Epithelial cell of esophagus (primary cell): ENCODE measurements at regions not wholly inside any gene's neighbourhood (a gene's known extent, or its start where the extent isn't known, plus 50 kb on each side); places are given as distances from the start of the nearest gene placed in this dataset.
"Not testable (repeated sequence)": the region's sequence is repeated elsewhere in the genome, so short reads cannot be mapped to it uniquely, and the experiment has no call there.

Experiments used
- DNase-seq: peaks from one replicate; pipeline ENCODE4 v3.0.0; 2010; ENCODE audit warnings: low read depth
- H3K4me3 ChIP-seq: 2 replicates; pipeline ENCODE4 v1.5.1; 2011; ENCODE audit warnings: mild to moderate bottlenecking, low read length, control low read depth
- TF ChIP-seq, protein P1 (sequence below): IDR thresholded peaks from 2 replicates; pipeline ENCODE4 v1.5.1; 2011; ENCODE audit warnings: low read depth, mild to moderate bottlenecking, low read length, control low read depth, inconsistent platforms; ENCODE audit not compliant: insufficient read depth; ENCODE audit errors: missing control alignments

DNA sequence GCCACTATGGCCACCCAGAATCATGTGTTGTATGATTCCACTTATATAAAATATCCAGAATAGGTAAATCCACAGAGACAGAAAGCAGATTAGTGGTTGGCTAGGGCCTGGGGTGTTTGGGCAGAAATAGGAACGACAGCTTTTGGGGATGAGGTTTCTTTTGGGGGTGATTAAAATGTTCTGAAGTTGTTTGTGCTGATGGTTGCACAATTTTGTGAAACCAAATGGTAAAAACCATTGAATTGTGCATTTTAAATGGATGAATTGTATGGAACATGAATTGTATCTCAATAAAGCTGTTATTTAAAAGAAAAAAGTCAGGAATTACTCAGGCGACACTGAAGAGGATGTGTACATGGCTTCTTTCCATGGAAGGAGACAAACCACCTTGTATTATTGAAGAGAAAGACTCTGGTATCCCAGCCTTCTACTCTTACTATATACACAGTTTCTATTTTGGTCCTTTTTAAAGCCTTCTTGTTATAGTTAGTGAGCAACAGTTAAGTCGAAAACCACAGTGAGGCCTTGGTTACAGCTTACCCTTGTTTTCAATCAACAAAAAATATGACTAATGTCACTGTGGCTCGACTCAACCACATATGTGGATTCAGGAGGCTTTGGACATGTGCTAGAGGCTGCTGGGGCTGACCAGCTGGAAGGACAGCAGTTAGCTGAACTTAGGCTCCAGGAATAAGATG, 57.1 kb upstream of the KMT2E start:
- H3K4me3 ChIP-seq = no peak overlapping the region
- peak; percentile 62 for DNase-seq
- TF ChIP-seq, protein P1, sequence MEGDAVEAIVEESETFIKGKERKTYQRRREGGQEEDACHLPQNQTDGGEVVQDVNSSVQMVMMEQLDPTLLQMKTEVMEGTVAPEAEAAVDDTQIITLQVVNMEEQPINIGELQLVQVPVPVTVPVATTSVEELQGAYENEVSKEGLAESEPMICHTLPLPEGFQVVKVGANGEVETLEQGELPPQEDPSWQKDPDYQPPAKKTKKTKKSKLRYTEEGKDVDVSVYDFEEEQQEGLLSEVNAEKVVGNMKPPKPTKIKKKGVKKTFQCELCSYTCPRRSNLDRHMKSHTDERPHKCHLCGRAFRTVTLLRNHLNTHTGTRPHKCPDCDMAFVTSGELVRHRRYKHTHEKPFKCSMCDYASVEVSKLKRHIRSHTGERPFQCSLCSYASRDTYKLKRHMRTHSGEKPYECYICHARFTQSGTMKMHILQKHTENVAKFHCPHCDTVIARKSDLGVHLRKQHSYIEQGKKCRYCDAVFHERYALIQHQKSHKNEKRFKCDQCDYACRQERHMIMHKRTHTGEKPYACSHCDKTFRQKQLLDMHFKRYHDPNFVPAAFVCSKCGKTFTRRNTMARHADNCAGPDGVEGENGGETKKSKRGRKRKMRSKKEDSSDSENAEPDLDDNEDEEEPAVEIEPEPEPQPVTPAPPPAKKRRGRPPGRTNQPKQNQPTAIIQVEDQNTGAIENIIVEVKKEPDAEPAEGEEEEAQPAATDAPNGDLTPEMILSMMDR = no peak

DNA sequence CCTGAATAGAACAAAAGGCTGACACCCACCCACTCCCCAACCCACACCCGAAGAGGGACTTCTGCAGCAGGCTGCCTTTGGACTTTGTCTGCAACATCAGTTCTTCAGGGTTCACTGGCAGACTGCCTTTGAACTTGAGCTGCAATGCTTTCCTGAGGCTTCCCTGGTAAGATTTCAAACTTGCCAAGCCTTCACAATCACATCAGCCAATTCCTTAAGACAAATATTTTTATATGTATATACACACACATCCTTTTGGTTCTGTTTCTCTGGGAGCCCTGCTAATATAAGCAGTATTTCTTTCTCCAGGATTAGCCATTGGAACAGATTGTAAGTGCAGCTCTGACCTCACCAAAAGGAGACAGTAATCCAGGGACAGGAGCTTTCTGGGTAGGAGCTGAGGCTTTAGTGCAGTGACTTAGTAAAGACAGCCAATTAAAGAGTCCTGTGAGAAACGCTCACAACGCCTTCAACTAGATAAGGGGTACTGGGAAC, 55.6 kb upstream of the KMT2E start:
- TF ChIP-seq, protein P1 = no peak
- DNase-seq = no peak
- H3K4me3 ChIP-seq = no peak overlapping the region

DNA sequence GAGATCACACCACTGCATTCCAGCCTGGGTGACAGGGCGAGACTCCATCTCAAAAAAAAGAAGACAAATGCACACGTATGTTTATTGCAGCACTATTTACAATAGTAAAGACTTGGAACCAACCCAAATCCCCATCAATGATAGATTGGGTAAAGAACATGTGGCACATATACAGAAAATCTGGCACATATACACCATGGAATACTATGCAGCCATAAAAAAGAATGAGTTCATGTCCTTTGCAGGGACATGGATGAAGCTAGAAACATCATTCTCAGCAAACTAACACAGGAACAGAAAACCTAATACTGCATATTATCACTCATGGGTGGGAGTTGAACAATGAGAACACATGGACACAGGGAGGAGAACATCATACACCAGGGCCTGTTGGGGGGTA, 54.5 kb upstream of the KMT2E start:
- H3K4me3 ChIP-seq, DNase-seq: not testable (repeated sequence)

DNA sequence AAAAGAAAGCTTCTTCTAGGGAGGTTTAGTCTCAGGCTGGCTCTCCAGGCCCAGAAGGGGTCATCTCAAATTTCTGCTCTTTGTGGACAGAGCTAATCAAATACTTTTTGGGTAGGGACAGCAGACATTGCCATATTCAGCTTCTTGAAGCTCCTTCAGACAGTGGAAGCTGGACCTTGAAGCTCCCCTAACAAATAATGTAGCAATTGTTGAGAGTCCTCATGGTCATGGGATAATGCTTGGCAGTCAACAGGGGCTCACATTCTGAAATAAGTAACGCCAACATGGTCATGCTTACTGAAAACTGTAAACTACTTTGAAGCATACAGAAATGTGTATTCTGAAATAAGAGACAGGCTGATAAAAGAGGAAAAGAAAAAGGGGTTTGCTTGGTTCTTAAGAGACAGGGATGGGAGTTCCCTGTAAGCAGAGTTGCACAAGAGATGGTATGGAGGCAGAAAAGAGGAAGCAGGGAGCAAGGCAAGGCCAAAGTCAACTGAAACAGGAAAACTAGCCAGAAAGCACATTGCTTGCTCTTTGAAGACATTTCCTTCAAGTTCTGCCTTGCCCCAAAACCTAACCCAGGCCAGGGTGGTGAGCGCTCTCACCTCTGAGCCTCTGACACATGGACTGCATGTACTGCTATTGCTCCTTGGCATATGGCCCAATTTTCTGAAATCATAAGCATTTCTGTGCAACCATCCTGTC, 53.1 kb upstream of the KMT2E start:
- TF ChIP-seq, protein P1 = no peak
- no peak overlapping the region for H3K4me3 ChIP-seq
- DNase-seq = peak; percentile 85

DNA sequence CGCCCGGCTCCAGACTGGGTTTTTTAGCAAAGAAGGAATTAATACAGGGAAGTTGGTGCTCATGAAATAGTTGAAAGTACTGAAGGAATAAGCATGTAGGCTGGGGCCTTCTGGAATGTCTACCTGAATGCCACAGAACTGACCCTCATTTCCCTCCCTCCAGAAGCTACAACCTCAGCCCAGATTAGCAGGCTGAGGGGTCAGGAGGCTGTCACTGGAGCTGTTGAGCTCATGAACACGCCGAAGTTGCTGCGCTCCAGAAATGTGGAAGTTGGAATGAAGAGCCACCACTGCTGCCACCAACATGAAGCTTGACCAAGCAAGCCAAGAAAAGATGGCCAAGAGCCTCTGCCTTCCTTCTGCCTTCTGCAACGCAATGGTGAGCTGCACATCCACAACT, 52.2 kb upstream of the KMT2E start:
- no peak overlapping the region for H3K4me3 ChIP-seq
- no peak for DNase-seq
- TF ChIP-seq, protein P1 = no peak

DNA sequence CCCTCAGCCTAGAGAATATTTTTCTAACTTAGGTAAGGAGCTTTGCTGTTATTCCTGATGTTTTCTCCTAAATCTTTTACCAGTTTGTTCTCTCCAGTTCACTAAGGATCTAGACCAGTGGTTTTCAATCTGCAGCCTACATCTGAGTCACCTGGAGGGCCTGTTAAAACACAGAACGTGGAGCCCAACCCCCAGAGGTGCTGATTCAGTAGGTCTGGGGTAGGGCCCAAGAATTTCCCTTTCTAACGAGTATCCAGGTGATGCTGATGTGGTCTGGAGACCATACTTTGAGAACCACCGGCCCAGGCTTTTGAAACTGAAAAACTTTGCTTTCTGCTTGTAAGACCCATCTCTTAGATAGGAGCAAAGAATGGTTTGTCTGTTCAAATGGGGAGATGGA, 51.2 kb upstream of the KMT2E start:
- TF ChIP-seq, protein P1 = no peak
- H3K4me3 ChIP-seq = no peak overlapping the region
- peak; percentile 96 for DNase-seq

DNA sequence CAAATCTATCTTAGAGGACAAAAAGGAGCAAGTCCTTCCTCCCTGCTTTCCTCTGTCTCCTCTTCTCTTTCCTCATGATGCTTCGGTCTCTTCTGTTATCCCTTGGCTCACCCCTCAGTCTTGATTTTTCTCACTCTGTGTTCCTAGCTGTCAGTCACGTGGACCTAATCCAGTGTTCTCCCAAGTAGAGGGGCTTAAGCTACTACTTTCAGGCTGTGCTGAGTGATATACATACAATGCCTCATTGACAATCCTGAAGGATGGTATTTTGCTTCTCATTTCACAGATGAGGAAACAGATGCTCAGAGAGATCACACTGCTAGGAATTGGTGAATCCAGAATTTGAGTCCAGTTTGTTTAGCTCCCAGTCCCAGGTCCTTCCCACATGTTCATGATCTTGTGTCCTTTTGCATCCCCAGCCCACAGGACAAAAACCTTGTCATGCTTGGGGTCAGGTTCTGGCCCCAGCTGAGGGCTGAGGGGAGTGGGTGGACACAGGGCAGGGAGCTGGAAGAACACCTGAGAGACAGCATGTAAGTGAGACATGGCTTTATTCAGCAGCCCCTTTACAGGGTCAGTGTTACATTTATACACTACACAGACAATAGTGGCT, 50.5 kb upstream of the KMT2E start:
- no peak for DNase-seq
- TF ChIP-seq, protein P1 = no peak
- H3K4me3 ChIP-seq = no peak overlapping the region
